ENCODE measurements at regions not wholly inside any gene's neighbourhood (a gene's known extent, or its start where the extent isn't known, plus 50 kb on each side); places are given as distances from the start of the nearest gene placed in this dataset.
"Not testable (repeated sequence)": the region's sequence is repeated elsewhere in the genome, so short reads cannot be mapped to it uniquely, and the experiment has no call there.

DNA sequence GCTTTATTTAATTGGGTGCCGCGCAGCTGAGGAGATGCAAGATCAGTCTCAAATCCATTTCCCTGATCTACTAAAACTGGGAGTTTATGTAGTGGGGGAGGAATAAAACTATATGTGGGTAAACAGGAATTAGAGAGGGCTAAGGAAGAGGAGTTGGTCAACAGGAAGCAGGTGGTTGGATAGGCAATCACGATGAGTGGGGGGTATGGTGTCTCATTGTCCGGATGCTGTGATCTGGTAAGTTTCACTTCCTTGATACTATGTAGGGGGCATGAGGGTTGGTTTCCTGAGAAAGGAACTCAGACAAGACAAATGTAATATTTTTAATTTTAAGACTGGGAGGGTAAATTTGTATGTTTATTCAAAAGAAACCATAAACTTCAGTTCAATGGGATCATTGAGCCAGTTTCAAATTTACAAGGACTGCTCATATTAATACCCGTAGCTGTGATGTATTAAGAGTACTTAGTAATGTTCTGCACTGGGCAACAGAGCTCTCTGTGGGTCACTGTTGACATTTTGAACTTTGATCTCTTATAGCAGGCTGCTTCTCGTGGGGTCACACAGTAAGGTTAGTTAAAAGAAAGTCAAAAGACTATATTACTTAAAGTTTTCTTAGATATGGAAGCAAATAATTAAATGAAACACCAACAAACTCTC lies 786.2 kb upstream of the FBXO33 start:
- no peak for DNase-seq

DNA sequence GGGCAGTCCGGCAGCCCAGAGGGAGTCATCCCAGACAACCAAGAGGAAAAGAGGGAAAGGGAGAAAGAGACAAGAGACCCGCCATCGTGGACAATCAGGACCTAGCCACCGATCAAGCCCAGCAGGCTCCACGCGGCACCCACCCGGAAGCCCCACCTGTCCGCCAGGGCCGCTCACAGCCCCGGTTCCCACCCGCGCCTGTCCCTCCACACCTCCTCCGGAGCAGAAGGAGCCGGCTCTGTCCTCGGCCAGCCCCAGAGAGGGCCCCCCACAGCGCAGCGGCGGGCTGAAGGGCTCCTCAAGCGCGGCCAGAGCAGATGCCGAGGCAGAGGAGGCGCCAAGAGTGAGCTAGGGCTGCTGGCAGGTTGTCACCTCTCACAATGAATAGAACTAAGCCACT lies 784.7 kb upstream of the FBXO33 start:
- no peak for DNase-seq

DNA sequence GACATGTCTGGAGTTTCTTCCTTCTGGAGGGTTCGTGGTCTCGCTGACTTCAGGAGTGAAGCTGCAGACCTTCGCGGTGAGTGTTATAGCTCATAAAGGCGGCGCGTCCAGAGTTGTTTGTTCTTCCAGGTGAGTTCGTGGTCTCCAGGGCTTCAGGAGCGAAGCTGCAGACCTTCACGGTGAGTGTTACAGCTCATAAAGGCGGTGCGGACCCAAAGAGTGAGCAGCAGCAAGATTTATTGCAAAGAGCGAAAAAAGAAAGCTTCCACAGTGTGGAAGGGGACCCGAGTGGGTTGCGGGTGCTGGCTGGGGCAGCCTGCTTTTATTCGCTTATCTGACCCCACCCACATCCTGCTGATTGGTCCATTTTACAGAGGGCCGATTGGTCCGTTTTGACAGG lies 784.2 kb upstream of the FBXO33 start:
- DNase-seq, result not testable (repeated sequence)

DNA sequence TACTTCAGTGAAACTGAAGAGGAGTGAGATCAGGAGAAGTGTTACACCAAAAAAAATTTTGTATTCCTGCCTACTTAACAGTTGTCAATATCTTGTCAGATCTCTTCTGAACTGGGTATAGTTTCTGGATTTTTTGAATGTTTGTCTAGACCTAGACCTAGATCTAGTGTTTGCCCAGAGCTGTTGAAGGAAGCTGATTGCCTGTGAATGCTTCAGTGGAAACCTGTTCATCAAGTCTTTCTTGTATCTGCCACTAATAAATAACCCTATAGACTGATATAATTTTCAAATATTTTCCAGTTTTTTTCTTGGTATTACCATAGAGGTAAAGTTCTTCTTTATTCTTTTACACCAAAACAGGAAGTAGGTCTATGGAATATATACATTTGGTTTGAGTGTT lies 781.5 kb upstream of the FBXO33 start:
- DNase-seq, result no peak

DNA sequence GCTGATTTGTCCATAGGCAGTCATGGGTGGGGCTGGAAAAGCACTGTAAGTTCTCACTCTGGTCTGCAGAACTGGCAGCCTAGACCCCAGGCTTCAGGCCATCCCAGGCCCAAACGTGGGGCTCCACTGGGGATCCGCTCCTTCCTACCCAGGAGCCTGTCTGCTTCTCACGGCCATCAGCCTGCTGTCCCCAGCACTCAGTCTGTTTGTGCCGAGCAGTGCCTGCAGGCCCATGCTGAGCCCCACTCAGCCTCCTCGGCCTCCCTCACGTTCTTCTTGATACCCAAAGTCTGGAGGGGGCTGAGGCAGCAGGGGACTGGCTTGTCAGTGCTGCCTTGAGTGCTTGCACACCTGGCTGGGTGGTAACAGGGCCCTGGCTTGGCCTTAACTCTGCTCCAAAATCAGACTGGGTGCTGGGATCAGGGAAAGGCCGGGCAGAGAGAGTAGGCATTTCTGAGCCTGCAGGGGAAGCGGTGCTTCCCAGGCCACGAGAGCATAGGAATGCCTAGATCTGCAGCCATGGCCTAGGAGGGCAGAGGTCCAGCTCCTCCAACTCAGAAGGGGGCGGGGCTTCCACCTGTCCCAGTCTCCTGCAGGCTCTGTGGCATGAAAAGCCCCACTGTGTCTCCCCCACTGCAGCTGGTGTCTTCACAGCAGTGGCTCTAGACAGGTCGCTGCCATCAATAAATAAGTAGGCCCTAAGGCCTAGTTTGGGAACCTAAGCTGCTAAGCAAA lies 772.4 kb upstream of the FBXO33 start:
- no peak for DNase-seq

DNA sequence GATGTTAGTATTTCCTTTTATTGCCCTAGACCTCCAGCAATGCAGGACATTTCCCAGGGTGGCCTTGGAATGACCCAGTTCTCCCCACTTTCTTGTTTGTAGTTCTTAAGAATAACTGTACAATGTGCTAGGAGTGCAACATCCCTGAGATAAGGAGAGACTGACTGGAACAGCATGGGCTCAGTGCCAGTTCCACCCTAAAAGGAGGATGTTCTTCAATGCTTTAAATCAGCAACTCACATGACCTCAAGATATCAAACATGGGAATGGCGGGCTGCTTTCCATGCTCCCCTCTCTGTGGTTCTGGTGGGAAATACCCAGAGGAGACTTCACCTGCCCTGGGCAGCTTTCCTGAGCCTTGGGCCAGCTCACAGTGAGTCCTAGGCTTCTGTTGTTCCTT lies 766.9 kb upstream of the FBXO33 start:
- no peak for DNase-seq

DNA sequence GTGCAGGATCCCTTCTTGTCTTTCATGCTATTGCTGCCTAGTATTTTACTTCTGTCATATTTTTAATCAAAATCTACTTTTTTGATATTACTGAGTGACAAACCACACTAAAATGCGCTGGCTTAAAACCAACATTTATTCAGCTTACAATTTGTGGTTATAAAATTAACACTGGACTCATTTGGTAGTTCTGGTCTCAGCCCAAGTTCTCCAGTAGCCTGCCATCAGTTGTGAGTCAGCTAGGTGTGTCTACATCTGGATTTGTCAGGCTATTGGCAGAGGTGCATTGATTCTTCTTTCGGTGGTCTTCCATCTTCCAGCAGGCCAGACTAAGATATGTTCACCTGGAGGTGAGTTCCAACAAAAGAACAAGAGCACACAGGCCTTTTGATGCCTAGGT lies 765.1 kb upstream of the FBXO33 start:
- no peak for DNase-seq

DNA sequence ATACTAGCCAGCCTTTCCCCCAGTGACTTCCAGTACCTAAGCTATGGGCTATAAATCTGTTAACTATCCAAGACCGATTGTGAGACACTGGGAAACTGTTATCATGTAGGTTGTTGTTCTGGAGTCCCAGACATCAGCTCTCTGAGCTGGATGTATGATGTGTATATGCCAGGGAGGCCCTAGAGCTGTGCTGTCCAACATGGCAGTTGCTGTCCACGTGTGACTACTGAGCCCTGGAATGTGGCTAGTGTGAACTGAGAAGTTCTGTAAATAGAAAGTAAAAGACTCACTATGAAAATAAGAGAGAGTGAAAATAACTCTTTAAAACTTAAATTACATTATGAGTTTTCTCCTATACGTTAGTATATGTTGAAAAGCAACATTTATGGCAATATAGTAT lies 755.8 kb upstream of the FBXO33 start:
- no peak for DNase-seq

DNA sequence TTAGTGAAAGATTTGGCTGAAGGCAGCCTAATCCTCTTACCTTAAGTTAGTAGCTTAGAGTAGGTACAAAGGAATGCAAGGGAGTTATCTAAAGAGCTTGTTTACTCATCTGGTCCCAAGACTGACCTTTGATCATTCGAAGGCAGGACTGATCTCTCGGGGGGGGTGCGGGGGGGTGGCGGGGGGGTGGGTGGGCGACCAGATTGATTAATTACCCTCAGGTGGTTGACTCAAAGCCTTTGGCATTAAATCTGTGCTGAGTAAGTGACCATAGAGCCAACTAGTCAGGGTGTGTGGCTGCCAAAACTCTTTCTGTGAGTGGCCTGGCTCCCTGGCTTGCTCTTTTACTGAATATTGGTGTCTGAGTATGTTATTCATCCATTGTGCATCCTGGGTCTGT lies 731.9 kb upstream of the FBXO33 start:
- DNase-seq, result no peak

DNA sequence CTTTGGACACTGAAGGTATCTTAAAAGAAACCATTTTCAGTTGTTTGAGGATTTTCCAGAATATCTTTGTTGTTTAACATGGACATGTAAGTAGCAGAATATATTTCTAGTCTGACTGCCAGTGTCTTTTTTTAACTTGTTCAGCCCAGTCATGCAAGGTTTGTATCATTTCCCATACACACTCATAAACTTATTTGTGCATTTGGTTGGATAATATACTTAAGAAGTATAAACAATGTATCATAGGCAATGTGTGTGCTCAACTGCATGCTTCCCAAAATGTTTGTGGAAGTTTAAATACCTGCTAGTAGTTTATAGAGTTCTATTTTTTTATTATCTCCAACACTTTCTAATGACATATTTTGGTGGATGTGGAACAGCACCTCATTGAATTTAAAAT lies 707.4 kb upstream of the FBXO33 start:
- no peak for DNase-seq

DNA sequence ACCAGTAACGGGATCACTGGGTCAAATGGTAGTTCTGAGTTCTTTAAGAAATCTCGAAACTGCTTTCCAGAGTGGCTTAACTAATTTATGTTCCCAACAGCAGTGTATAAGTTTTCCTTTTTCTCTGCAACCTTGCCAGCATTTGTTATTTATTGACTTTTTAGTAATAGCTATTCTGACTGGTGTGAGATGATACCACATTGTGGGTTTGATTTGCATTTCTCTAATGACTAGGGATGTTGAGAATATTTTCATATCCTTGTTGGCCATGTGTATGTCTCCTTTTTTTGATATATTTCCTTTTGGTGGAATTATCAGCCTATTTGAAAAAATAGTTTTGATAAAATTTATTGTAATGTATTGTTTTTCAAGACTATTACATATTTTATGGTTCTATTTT lies 701.2 kb upstream of the FBXO33 start:
- DNase-seq, result no peak

DNA sequence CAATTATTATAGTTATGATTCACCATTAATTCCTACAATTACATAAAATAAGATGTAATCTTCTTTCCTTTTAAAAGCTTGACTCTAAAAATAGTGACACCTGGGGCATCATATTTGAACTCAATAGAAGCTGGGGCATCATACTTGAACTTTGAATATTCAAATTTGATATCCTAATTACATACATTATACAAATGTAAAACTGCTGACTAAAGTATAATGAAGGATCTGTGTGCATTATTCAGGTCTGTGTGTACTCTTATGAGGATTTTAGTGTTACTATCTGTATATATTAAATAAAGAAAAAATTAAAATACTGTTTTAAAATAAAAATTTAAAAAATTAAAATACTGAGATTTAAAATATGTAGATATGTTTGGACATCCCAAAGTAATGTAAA lies 696.9 kb upstream of the FBXO33 start:
- DNase-seq, result no peak

DNA sequence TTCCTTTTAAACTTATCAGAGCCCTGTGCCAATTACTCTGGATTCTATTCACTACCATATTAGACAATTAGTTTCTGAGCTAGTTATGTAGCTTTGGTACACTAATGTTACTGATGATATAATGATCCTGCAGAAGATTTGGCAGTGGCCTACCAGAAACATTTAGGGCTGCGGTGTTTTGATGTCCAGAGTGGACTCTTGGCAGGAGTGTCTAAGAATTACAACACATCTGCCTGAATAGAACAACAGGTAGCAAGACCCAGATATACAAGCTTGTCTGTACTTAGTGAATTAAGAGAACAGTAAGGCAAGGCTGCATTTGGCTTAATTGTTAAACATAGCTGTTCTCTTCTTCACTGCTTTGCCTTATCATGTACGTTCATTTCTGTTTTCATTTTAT lies 691.6 kb upstream of the FBXO33 start:
- DNase-seq, result no peak

DNA sequence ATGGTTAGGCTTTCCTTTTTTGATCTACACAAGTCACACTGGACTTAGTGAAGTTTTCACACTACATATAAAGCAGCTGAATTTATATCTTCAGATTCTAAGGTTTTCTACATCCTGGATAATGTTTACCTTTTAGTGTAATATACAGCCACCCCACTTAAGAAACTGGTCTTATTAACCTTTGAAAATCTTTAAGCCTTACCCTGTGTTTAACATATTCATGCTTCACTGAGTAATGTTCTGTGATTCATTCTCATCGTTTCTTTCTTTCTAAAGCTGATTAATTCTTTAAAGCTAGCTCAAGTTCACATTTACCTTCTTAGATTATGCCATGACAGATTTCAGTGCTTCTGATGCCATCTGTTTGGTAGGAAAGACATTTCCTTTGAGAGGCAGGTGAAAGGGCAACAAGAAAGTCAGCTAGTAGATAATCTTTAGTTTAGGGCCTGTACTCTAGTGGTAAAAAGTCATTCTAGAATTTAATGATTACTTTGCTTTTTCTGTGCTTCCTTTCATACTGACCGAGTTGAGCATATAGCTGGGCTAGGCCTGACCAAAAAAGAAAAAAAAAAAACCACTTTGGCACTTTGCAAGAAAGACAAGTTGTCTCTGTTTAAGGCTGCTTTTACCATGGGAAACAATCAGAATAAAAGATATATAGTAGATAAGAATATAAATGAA lies 690.9 kb upstream of the FBXO33 start:
- DNase-seq, result no peak

DNA sequence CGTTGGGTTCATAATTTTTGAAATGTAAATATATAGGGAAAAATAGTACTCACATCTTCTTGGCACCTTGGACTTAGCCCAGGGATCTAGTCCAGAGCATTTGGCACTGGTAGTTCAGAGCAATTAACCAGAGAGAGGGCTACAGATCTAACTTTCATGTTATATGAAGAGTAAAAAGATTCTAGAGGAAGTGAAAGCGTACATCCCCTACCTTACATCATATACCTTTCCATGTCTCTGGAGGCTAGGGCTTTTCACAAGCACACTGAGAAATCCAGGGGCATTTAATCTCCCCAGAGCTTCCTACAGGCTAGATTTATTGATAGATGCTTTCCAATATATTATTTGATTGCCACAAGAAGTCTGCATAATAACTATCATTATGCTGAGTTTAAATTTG lies 687.5 kb upstream of the FBXO33 start:
- no peak for DNase-seq

DNA sequence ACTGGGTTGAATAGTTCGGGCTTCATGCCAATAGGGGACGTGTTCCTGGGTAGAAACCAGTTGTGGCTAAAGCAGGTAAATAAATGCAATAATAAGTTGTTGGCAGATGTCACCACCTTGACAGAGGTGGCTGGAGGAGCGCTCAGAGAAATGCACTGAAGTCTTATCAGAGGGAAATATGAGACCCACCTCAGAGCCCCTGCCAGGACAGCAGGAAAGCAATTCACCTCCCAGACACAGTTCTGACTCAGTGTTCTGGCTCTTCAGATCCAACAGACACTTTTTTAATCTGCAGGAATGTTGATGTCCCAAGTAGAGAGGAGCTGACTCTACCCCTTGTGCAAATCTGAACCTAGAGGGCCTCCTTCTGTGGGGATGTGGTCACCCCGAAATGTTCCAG lies 687.1 kb upstream of the FBXO33 start:
- no peak for DNase-seq

DNA sequence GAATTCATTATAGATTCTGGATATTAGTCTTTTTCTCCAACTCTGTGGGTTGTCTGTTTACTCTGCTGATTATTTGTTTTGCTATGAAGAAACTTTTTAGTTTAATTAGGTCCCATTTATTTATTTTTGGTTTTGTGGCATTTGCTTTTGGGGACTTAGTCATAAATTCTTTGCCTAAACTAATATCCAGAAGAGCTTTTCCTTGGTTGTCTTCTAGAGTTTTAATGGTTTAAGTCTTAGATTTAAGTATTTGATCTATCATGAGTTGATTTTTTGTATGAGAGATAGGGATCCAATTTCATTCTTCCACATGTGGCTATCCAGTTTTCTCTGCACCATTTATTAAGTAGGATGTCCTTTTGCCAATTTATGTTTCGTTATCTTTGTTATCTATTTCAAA lies 683.4 kb upstream of the FBXO33 start:
- no peak for DNase-seq

DNA sequence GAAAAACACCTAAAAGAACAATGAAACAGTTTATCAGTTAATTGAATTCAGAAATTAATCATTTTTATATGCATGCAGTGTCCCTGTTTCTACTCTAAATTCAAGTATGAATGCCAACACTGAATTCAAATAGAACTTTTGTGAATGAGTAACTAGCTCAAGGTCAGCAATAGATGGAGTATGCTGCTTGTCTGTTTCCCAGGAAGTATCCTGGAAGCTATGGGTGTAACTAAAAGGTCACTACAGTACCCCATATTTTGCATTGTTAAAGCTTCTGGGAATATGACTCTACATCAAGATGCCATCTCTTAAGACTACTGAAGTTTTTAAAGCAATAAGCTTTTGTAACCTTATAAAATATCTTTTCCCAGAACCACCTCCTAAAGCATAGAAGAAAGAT lies 681.4 kb upstream of the FBXO33 start:
- DNase-seq, result no peak

DNA sequence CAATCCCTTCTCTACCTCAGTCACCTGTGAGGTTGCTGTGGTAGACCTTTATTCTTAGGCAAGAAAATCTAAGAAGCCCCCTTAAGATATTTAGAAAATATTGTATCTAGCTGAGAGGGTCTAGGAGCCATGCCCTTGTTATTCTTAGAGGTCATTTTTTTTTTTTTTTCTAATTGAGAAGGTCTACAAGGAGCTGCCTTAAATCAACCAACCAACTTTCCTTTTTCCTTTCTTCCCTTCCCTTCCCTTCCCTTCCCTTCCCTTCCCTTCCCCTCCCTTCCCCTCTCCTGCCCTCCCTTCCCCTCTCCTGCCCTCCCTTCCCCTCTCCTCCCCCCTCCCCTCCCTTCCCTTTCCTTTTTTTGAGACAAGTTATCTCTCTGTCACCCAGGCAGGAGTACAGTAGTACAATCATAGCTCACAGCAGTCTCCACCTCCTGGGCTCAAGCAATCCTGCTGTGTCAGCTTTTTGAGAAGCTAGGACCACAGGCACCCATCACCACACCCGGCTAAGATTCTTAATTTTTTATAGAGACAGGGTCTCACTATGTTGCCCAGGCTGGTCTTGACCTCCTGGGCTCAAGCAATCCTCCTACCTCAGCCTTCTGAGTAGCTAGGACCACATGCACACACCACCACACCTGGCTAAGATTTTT lies 668.4 kb upstream of the FBXO33 start:
- no peak for DNase-seq

DNA sequence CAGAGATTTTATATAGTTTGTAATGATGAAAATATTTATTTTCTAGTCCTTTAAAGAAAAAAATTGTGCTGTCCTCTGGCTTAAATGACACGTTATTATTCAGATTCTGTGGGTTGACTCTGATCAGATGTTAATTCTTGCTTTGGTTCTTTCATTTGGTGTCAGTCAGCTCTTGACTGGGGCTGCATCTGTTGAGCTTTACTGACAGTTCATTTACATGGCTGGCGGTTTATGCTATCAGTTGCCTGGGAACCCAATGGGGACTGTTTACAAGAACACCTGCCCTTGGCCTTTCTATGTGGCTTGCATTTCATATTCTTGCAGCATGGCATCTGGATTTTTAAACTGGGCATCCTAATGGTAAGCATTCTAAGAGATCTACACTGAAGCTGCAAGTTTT lies 667.1 kb upstream of the FBXO33 start:
- no peak for DNase-seq

DNA sequence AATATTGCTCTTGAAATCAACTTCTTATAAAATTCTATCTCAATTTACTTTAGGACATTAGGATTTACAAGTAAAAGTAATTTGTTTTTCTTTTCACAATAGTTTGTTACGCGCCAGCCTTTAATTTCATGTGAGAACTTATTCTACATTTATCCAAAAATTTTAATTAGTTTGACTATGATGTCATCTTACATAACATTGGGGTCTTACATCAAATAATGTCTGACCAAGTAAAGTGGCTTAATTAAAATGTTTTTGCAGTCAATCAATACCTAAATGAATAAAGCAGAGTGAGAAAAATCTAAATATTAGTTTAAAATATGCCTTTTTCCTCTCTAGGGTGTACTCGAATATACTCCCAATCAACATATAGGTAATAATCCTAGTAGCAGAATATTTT lies 666.2 kb upstream of the FBXO33 start:
- no peak for DNase-seq

DNA sequence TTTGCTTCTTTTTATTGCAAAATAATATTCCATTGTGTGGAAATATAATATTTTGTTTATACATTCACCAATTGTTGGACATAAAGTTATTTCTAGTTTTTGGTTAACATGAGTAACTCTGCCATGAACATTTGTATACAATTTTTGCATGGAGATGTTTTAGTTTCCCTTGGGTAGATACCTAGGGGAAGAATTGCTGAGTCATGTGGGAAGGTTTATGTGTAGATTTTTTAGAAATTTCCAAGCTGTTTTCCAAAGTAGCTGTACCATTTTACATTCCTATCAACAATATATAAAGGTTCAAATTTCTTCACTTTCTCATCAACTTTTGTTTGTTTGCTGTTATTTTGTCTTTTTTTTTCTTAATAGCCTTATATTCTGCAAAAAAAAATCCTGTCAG lies 664.7 kb upstream of the FBXO33 start:
- DNase-seq, result no peak

DNA sequence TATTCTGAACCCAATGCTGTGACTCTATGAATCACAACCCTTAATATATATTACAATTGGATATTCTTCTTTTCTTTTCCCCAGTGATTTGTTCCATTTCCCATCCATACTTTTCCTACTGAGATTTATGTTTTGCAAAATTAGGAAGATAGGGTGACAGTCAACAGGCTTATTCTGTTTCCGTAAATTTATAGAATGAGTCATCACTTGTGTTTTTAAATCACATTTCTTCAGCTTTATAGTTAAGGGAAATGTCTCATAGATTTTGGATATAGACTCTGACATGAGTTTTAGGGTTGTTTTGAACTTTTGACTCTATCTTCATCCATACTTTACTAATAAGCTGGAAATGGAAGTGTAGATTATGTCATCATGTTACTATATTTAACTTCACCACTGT lies 661.6 kb upstream of the FBXO33 start:
- no peak for DNase-seq

DNA sequence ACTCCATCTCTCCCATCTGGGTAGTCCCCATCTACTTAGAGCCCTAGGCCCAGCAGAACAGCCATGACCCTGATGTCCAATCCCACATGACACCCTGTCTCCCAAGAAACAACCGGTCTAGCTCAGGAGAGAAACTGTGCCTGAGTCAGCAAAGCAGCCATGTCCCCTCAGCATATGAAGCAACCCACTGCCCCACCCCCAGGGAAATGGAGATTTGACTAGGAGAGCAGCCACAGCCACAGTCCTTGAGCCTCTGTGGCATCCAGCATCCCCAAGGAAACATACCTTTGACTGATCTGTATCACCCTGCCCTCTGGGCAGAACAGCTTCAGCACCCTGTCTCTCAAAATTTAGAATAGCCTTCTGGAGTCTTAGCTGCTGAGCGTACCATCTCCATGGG lies 641.9 kb upstream of the FBXO33 start:
- DNase-seq, result no peak

All from midbrain (tissue), 1 donor.